HEK293 (cell line): ENCODE measurements at regions not wholly inside any gene's neighbourhood (a gene's known extent, or its start where the extent isn't known, plus 50 kb on each side); places are given as distances from the start of the nearest gene placed in this dataset.

ENCODE experiments used
- CTCF ChIA-PET: fragments of 350-600 bp; formaldehyde crosslinking; extraction: SDS; loops from one replicate; lab custom pipeline; 2021; ENCODE audit warnings: antibody characterized with exemption; lab: Yijun Ruan, JAX
- POLR2A ChIA-PET: fragments of 300-600 bp; formaldehyde crosslinking; extraction: SDS; loops from one replicate; lab custom pipeline; 2020; ENCODE audit warnings: antibody characterized with exemption, inconsistent platforms; lab: Yijun Ruan, JAX
- H3K27ac ChIP-seq: fragments of 200-500 bp; sonication (Bioruptor generic); 2 replicates; pipeline ENCODE4 v1.5.1; 2014; ENCODE audit warnings: low read depth, low read length, control low read depth, inconsistent platforms; ENCODE audit errors: extremely low read depth
- H3K36me3 ChIP-seq, 2 experiments: fragments of 200-500 bp in 1 of 2; sonication (Bioruptor generic) in 1 of 2; 1 replicate in 1 of 2; 2 replicates in 1 of 2; pipeline ENCODE4 v1.5.1; 2014 to 2017; ENCODE audit warnings: inconsistent platforms in 2 of 2, low read length in 2 of 2; ENCODE audit not compliant: control insufficient read depth in 2 of 2, insufficient read depth in 1 of 2
- H3K4me1 ChIP-seq: fragments of 200-500 bp; sonication (Bioruptor generic); 2 replicates; pipeline ENCODE4 v1.5.1; 2014; ENCODE audit warnings: mild to moderate bottlenecking, low read length, inconsistent platforms; ENCODE audit not compliant: control insufficient read depth, insufficient read depth
- H3K4me3 ChIP-seq: 2 replicates; pipeline ENCODE4 v1.5.1; 2011; ENCODE audit warnings: low read depth, mild to moderate bottlenecking, control low read depth, low read length, moderate library complexity
- H3K9me3 ChIP-seq: fragments of 200-500 bp; sonication (Bioruptor generic); 2 replicates; pipeline ENCODE4 v1.5.1; 2014; ENCODE audit warnings: low read depth, low read length, inconsistent platforms; ENCODE audit not compliant: control insufficient read depth, insufficient read depth
- CTCF ChIP-seq: fragments of 450-650 bp; formaldehyde crosslinking; IDR thresholded peaks from 2 replicates; pipeline ENCODE4 v1.5.1; 2016; ENCODE audit warnings: missing biosample characterization, missing genetic modification characterization
- OVOL3 ChIP-seq: fragments of 450-650 bp; formaldehyde crosslinking; IDR thresholded peaks from 2 replicates; pipeline ENCODE4 v1.5.1; 2016; ENCODE audit warnings: missing biosample characterization, missing genetic modification characterization
- PRDM2 ChIP-seq: fragments of 450-650 bp; formaldehyde crosslinking; IDR thresholded peaks from 2 replicates; pipeline ENCODE4 v1.5.1; 2016; ENCODE audit warnings: missing biosample characterization, missing genetic modification characterization, borderline replicate concordance
- ZBTB6 ChIP-seq: fragments of 450-650 bp; formaldehyde crosslinking; IDR thresholded peaks from 2 replicates; pipeline ENCODE4 v1.5.1; 2017; ENCODE audit warnings: missing biosample characterization, missing genetic modification characterization
- ZBTB7A ChIP-seq: fragments of 450-650 bp; formaldehyde crosslinking; IDR thresholded peaks from 2 replicates; pipeline ENCODE4 v1.5.1; 2016; ENCODE audit warnings: low read depth, missing biosample characterization, missing genetic modification characterization
- ZFP37 ChIP-seq: fragments of 450-650 bp; formaldehyde crosslinking; IDR thresholded peaks from 2 replicates; pipeline ENCODE4 v1.5.1; 2016; ENCODE audit warnings: missing biosample characterization, missing genetic modification characterization
- ZNF132 ChIP-seq: fragments of 450-650 bp; formaldehyde crosslinking; IDR thresholded peaks from 2 replicates; pipeline ENCODE4 v1.5.1; 2017; ENCODE audit warnings: missing biosample characterization, missing genetic modification characterization, borderline replicate concordance
- ZNF24 ChIP-seq: fragments of 450-650 bp; formaldehyde crosslinking; IDR thresholded peaks from 2 replicates; pipeline ENCODE4 v1.5.1; 2016; ENCODE audit warnings: missing biosample characterization, missing genetic modification characterization
- ZNF248 ChIP-seq: fragments of 450-650 bp; formaldehyde crosslinking; IDR thresholded peaks from 2 replicates; pipeline ENCODE4 v1.5.1; 2017; ENCODE audit warnings: missing biosample characterization, missing genetic modification characterization
- ZNF311 ChIP-seq: fragments of 450-650 bp; formaldehyde crosslinking; IDR thresholded peaks from 2 replicates; pipeline ENCODE4 v1.5.1; 2017; ENCODE audit warnings: missing biosample characterization, missing genetic modification characterization, borderline replicate concordance
- ZNF561 ChIP-seq: fragments of 450-650 bp; IDR thresholded peaks from 2 replicates; pipeline ENCODE4 v1.5.1; 2018; ENCODE audit warnings: missing biosample characterization, missing genetic modification characterization, borderline replicate concordance
- ZNF76 ChIP-seq: fragments of 450-650 bp; formaldehyde crosslinking; IDR thresholded peaks from 2 replicates; pipeline ENCODE4; 2016; ENCODE audit warnings: low read depth, missing biosample characterization, missing genetic modification characterization, borderline replicate concordance
- ZSCAN18 ChIP-seq: fragments of 450-650 bp; formaldehyde crosslinking; IDR thresholded peaks from 2 replicates; pipeline ENCODE4 v1.5.1; 2016; ENCODE audit warnings: missing biosample characterization, missing genetic modification characterization
- TF ChIP-seq, protein P1 (sequence below): fragments of 450-650 bp; formaldehyde crosslinking; conservative IDR thresholded peaks from 2 replicates; pipeline ENCODE4 v1.5.1; 2016; ENCODE audit warnings: low read depth, missing biosample characterization, missing genetic modification characterization
- TF ChIP-seq, protein P2 (sequence below): fragments of 450-650 bp; formaldehyde crosslinking; IDR thresholded peaks from 2 replicates; pipeline ENCODE4 v1.5.1; 2016; ENCODE audit warnings: missing biosample characterization, missing genetic modification characterization, borderline replicate concordance

GRCh38 chr11:82225502-82225901 is 508.2 kb downstream of the FAM181B start:
- H3K9me3 ChIP-seq = no peaks in the 10 kb centered on the region
- no peaks in the 10 kb centered on the region for H3K4me1 ChIP-seq
- H3K36me3 ChIP-seq = no peaks in the 10 kb centered on the region
- CTCF ChIA-PET = interaction anchor here (1.0 kb wide), 1 partner anchor 471 kb away, joined by 3 read pairs; no protein-coding TSS in a partner anchor
- H3K27ac ChIP-seq = no peak overlapping the region
- no peak overlapping the region for H3K4me3 ChIP-seq
- POLR2A ChIA-PET = no interaction called here
- TF ChIP-seq ZSCAN18 (tag by site-specific recombination) (no peak), ZNF76 (tag by site-specific recombination) (no peak), ZNF24 (tag by site-specific recombination) (no peak), ZBTB6 (tag by site-specific recombination) (no peak), ZNF248 (no peak), ZNF132 (tag by site-specific recombination) (no peak), ZBTB7A (no peak), PRDM2 (no peak), ZNF311 (tag by site-specific recombination) (no peak), CTCF (tag by site-specific recombination) (no peak), OVOL3 (tag by site-specific recombination) (no peak), ZFP37 (tag by site-specific recombination) (no peak), ZNF561 (no peak)
- TF ChIP-seq, protein P1, sequence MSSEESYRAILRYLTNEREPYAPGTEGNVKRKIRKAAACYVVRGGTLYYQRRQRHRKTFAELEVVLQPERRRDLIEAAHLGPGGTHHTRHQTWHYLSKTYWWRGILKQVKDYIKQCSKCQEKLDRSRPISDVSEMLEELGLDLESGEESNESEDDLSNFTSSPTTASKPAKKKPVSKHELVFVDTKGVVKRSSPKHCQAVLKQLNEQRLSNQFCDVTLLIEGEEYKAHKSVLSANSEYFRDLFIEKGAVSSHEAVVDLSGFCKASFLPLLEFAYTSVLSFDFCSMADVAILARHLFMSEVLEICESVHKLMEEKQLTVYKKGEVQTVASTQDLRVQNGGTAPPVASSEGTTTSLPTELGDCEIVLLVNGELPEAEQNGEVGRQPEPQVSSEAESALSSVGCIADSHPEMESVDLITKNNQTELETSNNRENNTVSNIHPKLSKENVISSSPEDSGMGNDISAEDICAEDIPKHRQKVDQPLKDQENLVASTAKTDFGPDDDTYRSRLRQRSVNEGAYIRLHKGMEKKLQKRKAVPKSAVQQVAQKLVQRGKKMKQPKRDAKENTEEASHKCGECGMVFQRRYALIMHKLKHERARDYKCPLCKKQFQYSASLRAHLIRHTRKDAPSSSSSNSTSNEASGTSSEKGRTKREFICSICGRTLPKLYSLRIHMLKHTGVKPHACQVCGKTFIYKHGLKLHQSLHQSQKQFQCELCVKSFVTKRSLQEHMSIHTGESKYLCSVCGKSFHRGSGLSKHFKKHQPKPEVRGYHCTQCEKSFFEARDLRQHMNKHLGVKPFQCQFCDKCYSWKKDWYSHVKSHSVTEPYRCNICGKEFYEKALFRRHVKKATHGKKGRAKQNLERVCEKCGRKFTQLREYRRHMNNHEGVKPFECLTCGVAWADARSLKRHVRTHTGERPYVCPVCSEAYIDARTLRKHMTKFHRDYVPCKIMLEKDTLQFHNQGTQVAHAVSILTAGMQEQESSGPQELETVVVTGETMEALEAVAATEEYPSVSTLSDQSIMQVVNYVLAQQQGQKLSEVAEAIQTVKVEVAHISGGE (tag by site-specific recombination) = no peak
- TF ChIP-seq, protein P2, sequence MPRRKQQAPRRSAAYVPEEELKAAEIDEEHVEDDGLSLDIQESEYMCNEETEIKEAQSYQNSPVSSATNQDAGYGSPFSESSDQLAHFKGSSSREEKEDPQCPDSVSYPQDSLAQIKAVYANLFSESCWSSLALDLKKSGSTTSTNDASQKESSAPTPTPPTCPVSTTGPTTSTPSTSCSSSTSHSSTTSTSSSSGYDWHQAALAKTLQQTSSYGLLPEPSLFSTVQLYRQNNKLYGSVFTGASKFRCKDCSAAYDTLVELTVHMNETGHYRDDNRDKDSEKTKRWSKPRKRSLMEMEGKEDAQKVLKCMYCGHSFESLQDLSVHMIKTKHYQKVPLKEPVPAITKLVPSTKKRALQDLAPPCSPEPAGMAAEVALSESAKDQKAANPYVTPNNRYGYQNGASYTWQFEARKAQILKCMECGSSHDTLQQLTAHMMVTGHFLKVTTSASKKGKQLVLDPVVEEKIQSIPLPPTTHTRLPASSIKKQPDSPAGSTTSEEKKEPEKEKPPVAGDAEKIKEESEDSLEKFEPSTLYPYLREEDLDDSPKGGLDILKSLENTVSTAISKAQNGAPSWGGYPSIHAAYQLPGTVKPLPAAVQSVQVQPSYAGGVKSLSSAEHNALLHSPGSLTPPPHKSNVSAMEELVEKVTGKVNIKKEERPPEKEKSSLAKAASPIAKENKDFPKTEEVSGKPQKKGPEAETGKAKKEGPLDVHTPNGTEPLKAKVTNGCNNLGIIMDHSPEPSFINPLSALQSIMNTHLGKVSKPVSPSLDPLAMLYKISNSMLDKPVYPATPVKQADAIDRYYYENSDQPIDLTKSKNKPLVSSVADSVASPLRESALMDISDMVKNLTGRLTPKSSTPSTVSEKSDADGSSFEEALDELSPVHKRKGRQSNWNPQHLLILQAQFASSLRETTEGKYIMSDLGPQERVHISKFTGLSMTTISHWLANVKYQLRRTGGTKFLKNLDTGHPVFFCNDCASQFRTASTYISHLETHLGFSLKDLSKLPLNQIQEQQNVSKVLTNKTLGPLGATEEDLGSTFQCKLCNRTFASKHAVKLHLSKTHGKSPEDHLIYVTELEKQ = no peak
